ENCODE measurements at regions not wholly inside any gene's neighbourhood (a gene's known extent, or its start where the extent isn't known, plus 50 kb on each side); places are given as distances from the start of the nearest gene placed in this dataset.
A peak's percentile ranks its signal among the peaks of the same experiment; 100 is the strongest.

DNA sequence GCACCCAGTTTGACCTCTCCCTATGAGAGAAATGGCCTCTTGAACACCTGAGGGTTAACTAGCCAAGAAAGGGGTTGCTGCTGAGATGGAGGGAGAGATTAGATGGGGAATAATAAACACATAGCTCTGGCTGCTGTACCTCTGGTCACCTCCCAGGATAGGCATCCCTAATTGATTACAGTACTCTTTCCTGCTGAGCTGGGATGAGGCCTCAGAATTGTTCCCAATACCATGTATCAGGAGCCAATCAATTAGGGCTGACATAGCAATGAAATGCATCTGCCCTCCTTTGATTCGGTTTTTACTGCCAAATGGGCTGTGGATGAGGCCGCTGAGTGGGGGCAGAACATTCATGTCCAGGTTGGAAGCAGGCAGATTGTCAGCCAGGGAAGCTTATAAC is 339.4 kb upstream of the SLCO3A1 start:
- no peaks in the 10 kb centered on the region for H3K4me1 ChIP-seq
- no peak overlapping the region for H3K27ac ChIP-seq
- no peaks in the 10 kb centered on the region for H3K27me3 ChIP-seq
- no peak for TF ChIP-seq CTCF (IDR thresholded peaks at IDR 0.05)
- ATAC-seq (no peak), DNase-seq (no peak)
- intact Hi-C loops (cut with DNase I): no loop called here
- H3K36me3 ChIP-seq: no peaks in the 10 kb centered on the region
- H3K9me3 ChIP-seq: no peaks in the 10 kb centered on the region
- H3K4me3 ChIP-seq: no peak overlapping the region

DNA sequence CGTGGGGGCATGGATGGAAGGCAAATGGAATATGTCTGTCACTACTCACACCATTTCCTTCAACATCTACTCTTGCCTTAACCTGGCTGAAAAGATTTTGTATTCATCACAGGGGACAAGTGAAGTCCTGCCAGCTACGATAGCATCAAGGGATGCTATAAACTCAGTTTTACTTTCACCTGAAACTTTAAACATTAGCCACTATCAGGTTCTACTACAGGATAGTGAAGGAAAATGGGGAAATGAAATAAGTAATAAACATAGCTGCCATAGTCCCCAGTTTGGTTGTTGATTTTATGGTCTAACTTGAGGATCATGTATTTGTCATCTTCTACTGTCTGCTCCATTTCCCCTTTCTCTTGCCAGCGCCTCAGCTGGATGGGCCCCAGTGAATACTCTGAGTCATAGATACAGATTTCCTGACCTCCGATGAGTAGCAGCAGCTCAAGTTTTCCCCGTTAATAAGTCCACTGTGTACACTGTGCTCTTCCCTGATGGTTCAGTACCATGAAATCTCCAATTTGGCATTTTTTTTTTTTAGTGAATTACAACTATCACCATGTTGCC is 338.2 kb upstream of the SLCO3A1 start:
- H3K4me3 ChIP-seq: no peak overlapping the region
- no peaks in the 10 kb centered on the region for H3K9me3 ChIP-seq
- H3K27ac ChIP-seq: no peak overlapping the region
- intact Hi-C loops (cut with DNase I): no loop called here
- DNase-seq (peak in 1 of 4 donors; percentile 35), ATAC-seq (peak; percentile 70)
- H3K4me1 ChIP-seq: no peaks in the 10 kb centered on the region
- no peaks in the 10 kb centered on the region for H3K36me3 ChIP-seq
- no peak for TF ChIP-seq CTCF (IDR thresholded peaks at IDR 0.05)
- H3K27me3 ChIP-seq: no peaks in the 10 kb centered on the region

GRCh38 chr15:91516866-91517265 is 336.6 kb upstream of the SLCO3A1 start:
- no peak for ATAC-seq
- Histone ChIP-seq H3K4me1 (no peaks in the 10 kb centered on the region), H3K27ac (no peak overlapping the region), H3K36me3 (no peaks in the 10 kb centered on the region), H3K27me3 (no peaks in the 10 kb centered on the region), H3K9me3 (no peaks in the 10 kb centered on the region), H3K4me3 (no peak overlapping the region)
- intact Hi-C loops (cut with DNase I): no loop called here
- TF ChIP-seq CTCF (IDR thresholded peaks at IDR 0.05): no peak
- DNase-seq: no peak

GRCh38 chr15:91517491-91518200 is 335.9 kb upstream of the SLCO3A1 start:
- Histone ChIP-seq H3K9me3 (no peaks in the 10 kb centered on the region), H3K4me1 (no peaks in the 10 kb centered on the region), H3K27me3 (no peaks in the 10 kb centered on the region), H3K4me3 (no peak overlapping the region), H3K27ac (no peak overlapping the region), H3K36me3 (no peaks in the 10 kb centered on the region)
- no peak for ATAC-seq
- TF ChIP-seq CTCF (IDR thresholded peaks at IDR 0.05): no peak
- intact Hi-C loops (cut with DNase I): no loop called here
- DNase-seq: no peak

DNA sequence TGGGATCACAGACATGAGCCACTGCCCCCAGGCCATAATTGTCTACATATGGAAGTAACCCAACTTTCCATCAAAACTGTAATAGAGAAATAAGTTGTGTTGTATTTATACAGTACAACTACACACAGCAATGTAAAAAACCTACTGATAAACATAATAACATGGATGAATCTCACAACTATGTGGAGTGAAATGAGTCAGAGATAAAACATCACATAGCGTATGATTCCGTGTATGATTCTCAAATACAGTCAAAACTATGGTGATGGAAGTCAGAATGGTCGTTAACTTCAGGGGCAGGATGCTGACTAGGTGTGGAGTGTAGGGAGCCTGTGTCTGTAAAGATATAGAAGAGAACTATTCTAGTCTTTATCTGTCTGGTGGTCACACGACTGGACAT is 332.7 kb upstream of the SLCO3A1 start:
- H3K9me3 ChIP-seq: no peaks in the 10 kb centered on the region
- DNase-seq: no peak
- no peaks in the 10 kb centered on the region for H3K36me3 ChIP-seq
- H3K27me3 ChIP-seq: no peaks in the 10 kb centered on the region
- no peaks in the 10 kb centered on the region for H3K4me1 ChIP-seq
- ATAC-seq: no peak
- H3K27ac ChIP-seq: no peak overlapping the region
- TF ChIP-seq CTCF (IDR thresholded peaks at IDR 0.05): no peak
- no peak overlapping the region for H3K4me3 ChIP-seq
- intact Hi-C loops (cut with DNase I): no loop called here

Measured in left lung (tissue), 4 donors.